ENCODE measurements at regions not wholly inside any gene's neighbourhood (a gene's known extent, or its start where the extent isn't known, plus 50 kb on each side); places are given as distances from the start of the nearest gene placed in this dataset.

DNA sequence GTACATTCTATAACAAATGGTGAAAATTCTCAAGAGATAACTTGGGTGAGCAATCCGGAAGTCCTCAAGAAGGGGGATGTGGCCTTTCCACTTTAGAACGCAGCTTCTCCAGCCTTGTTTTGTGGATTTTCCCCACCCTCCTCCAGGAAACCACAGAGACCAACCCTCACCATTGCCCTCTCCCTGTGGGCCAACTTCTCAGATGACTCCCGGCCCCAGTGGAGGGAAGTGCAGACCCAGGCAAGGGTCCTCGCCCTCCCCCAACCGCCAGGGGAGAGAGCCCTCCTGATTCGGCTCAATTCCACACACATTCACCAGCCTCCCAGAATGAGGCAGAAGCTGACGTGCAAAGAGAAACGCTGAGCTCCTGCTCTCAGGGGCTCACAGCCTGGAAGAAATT lies 277.2 kb downstream of the EIPR1 start:
- FAIRE-seq = no peak
- no peak for DNase-seq (ENCODE audit: low spot score)

DNA sequence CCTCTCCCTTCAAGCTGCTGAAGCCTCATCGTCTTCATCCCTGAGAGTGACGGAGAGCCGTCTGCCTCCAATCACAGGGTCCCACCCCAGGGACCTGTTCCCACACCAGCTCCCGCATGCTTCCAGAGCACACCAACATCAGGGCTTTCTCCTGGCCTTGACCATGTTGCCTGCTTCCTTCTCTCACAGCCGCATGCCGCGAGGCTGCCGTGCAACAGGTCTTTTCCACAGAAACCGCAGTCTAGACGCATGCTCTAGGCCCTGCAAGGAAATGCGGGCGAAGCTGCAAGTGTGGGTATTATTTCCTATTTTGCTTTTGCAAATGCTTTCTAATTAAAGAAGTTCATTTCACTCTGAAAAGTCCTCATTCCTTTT lies 277.8 kb downstream of the EIPR1 start:
- no peak for DNase-seq (ENCODE audit: low spot score)
- FAIRE-seq = no peak

- FAIRE-seq (no peak), DNase-seq (ENCODE audit: low spot score) (no peak)
Observed at GRCh38 chr2:3099145-3099859, 278.3 kb downstream of the EIPR1 start.

DNA sequence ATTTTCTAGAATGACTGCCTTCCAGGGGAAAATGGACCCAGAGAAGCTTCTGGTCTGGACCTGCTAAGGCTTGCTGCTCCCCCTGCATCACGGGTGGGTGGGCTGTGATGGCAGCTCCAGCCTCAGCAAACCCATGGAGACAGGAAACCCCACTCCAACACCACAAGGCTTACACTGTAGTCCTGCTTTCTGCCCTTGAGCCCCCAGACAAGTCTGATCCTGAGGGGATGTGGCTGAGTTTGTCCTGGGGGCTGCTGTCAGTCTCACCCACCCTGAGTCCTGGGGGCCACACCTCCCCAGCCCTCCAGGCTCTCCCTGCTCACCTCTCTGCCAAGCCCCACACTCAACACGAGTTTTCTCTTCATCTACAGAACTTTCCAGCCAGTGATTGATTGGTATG lies 279.4 kb downstream of the EIPR1 start:
- DNase-seq (ENCODE audit: low spot score) (no peak), FAIRE-seq (no peak)

- FAIRE-seq = no peak
- DNase-seq (ENCODE audit: low spot score) = no peak
Observed at GRCh38 chr2:3097804-3098203, 279.8 kb downstream of the EIPR1 start.

- no peak for FAIRE-seq
- DNase-seq (ENCODE audit: low spot score) = no peak
Observed at GRCh38 chr2:3094999-3095958, 282.3 kb downstream of the EIPR1 start.

GRCh38 chr2:3094318-3094717 lies 283.3 kb downstream of the EIPR1 start:
- FAIRE-seq (no peak), DNase-seq (ENCODE audit: low spot score) (no peak)

GRCh38 chr2:3091696-3092095 lies 285.9 kb downstream of the EIPR1 start:
- no peak for FAIRE-seq
- no peak for DNase-seq (ENCODE audit: low spot score)

DNA sequence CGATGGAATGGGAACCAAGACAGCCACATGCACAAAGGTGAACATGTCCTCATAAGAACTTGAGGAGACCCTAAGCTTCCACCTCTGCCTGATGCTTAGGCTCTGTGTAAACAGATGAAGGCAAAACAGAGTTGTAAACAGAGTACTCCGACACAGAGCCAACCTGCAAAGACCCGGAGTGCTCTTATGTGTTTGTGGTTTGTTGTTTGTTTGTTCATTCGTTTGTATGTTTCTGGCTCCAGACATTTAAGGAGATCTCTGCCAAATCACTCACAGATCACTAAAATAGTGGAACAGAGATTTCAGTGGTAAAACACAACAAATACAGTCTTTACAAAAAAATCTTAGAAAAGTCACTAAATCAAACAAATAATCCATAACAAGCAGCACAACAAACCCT lies 294.9 kb downstream of the EIPR1 start:
- FAIRE-seq (no peak), DNase-seq (ENCODE audit: low spot score) (no peak)

DNA sequence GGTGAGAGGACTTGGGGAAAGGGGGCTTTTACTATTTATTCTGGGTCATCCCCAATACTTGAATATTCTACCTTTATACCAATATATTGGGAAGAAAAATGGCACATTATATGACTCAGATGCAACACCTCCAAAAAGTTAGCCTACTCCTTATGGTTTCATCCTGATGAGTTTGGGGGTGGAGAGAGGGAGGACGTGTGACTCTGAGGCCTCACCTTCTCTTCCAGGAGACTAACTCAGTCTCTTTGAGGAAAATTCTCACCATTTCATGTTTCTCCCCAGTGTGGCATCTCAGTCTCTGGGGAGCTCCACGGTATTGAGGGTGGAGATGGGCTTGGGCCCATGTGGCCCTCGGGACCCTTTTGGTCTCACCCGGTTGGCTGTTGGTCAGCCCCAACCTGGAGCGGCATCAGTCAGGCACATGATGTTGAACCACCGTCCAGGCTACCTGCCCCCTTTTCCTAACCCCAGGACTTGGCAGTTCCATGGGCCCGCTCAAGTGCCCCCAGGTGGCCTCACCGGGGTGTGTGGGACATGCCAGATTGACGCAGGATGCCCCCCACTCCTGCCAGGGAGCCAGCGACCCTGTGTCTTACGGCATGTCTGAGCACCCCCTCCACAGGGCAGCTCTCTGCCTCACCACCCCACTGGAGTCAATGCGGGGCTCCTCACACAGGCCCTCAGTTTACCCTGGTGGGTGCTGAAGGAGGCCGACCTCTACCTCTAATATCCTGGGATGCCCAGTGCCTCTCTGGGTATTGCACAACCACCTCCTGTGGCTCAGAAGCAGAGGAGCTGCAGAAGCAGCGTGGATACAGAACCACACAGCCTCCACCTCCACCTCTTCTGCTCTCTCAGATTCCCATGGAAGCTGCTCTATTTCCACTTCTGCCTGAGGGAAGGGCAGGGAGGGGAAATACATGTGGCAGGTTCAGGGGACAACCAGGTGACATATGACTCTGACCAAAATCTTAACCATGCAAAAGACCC lies 297.4 kb downstream of the EIPR1 start:
- DNase-seq (ENCODE audit: low spot score) (no peak), FAIRE-seq (no peak)

DNA sequence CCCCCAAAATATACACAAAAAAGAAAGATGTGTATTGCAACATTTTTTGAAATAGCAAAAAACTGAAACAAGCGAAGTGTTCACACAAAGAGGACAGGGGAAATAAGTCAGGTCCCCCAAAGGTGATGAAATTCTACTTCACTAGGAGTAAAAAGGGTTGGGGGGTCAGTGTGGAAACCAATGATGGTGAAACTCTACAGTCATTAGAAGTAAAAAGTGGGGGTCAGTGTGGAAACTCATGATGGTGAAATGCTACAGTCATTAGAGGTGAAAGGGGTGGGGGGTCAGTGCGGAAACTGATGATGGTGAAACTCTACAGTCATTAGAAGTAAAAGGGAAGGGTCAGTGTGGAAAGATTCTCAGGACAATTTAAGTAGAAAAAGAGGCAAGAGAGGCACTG lies 298.2 kb downstream of the EIPR1 start:
- FAIRE-seq (no peak), DNase-seq (ENCODE audit: low spot score) (no peak)

DNA sequence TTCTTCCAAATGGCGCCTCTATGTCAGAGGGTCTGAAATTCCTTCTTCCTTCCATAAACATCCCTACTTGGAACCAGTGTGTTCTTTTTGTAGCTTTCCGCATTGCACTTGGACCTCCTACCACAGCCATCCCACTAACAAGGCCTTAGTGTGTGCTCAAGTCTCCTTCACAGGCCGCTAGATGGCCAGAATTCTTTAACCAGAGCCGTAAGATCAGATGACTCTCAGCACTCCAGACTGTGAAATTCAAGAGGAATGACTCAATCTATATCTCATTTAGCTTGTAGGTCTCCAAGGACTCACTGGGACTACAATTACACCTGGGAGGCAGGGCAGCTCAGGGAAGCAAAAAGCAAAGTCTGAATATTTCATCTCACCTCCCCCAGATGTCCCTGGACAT lies 298.9 kb downstream of the EIPR1 start:
- FAIRE-seq (no peak), DNase-seq (ENCODE audit: low spot score) (peak; percentile 25)

DNA sequence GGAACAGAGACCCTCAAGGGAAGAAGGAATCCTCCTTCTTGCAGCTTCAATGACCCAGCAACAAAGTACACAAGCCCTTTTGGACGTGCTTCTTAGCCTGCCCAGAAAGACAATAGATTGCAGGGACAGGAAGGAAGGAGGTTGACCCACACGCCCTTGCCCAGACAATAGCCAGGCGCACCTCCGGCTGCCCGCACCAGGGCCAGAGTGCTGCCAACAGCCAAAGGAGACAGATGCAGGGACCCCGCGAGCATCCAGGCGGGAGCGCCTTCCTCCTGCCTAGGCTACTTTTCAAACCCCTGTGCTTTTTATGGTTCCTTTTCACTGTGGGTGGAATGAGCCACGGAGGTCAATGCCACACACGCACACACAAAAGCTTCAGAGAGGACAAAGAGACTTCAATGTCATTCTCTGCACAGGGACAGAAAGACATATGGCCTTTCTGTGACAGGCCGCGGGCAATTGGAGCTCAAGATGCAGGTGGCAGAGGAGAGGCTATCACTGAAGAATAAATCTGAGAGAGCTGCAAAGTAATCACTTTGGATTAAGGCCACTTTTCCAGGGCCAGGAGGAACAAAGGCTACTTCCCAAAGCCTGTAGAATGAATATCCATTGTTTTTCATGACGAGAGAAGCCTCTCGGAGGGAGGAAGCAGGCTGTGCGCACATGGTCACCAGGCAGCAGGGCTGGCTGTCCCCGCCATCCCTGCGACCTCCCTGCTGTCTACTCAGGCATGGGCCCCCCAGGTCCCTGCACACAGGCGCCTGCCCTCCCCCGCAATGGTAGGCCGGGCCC lies 300.6 kb downstream of the EIPR1 start:
- DNase-seq (ENCODE audit: low spot score) (no peak), FAIRE-seq (no peak)

DNA sequence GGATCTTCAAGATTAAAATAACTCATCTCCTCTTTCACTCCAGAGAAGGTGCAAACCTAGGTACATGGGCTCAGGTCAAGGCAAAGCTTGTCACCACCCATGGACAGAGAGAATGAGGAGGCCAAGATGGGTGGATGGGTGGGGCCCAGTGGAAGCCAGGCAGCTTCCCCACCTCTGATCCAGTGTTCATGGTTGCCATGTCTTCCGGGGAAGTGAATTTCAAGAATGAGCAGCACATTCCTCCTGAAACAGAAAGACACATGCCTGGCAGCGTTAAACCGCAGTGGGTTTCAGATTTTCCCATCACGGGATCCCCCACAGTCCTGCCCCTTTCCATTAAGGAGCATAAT lies 301.7 kb downstream of the EIPR1 start:
- no peak for FAIRE-seq

DNA sequence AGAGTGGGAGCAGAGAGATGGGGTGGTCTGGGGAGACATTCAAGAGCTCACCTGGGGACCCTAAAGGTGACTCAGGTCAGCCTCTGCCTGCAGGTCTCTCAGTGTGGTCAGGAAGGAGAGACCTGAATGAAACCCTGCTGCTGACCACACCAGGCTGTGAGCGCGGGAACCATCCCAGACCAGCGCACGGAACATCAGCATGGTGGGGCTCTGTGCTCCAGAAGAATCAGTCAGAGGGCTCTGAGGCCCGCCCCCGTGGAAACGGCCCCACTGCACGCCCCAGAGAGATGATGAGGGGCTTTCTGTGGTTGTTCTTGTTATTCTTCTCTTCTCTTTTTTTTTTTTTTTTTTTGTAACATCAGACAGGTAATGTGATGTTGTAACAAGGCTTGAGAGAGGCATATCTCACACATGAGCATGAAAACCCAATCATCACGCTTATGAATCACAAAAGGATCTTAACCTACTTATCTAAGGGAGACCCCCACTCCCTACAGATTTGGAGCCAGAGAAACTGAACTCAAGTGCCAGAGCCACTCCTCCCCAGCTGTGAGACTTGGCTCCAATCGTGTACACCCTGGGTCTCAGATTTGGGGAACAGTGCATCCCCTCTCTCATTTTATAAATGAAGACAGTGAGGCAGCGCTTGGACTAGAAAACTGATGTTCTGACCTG lies 302.2 kb downstream of the EIPR1 start:
- no peak for DNase-seq (ENCODE audit: low spot score)

More for the DNA sequence above, 301.7 kb downstream of the EIPR1 start:
- no peak for DNase-seq (ENCODE audit: low spot score)

DNA sequence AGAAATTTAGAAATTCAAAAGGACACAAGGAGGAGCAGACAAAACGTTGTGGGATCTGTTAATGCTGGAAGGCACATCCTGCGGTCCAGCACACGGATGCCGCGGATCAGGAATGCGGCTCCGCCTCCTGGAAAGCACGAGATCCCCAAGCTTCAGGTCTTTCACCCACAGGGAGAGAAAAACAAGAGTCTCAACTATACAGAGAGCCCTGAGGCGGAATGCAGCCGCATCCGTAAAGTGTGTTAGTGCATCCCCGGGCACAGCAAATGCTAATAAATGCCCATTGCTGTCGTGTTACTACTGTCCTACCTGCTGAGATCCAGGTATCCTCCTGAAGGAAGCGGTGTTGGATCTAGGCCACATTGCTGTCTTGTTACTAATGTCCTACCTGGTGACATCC lies 303.9 kb downstream of the EIPR1 start:
- no peak for DNase-seq (ENCODE audit: low spot score)
- FAIRE-seq = no peak

More for the DNA sequence above, 302.2 kb downstream of the EIPR1 start:
- no peak for FAIRE-seq

- DNase-seq (ENCODE audit: low spot score) (no peak), FAIRE-seq (no peak)
Observed at GRCh38 chr2:3073041-3073595, 304.5 kb downstream of the EIPR1 start.

DNA sequence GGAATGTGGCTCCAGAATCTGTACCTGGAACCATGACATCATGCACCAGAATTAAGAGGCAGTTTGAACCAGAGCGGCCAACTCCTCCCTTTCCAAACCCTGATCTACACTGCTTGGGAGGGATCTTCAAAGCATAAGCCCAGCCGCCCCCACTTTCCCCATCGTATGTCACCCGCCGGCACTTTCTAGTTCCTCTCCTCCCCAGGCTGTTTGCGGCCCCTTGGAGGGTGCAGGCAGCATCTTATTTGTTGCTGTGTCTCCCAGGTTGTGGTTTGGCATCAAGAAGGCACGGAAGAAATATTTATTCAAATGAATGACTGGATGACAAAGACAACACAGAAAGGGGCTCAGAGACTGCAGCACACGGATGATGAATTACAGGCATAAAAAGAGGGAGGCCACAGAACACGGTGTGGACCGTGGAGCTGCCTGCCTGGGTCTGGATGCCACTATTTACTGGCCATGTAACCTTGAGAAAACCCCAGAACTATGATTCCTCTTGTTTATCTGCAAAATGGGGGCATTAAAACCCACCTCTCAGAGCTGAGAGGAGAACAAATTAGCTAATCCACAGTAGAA lies 305.8 kb downstream of the EIPR1 start:
- DNase-seq (ENCODE audit: low spot score) (no peak), FAIRE-seq (no peak)

- FAIRE-seq (no peak), DNase-seq (ENCODE audit: low spot score) (no peak)
Observed at GRCh38 chr2:3066831-3067230, 310.8 kb downstream of the EIPR1 start.

GRCh38 chr2:3065928-3066327 lies 311.7 kb downstream of the EIPR1 start:
- no peak for FAIRE-seq
- DNase-seq (ENCODE audit: low spot score) = no peak

Measured in RCC 7860 (cell line).